ENCODE measurements at regions not wholly inside any gene's neighbourhood (a gene's known extent, or its start where the extent isn't known, plus 50 kb on each side); places are given as distances from the start of the nearest gene placed in this dataset.

DNA sequence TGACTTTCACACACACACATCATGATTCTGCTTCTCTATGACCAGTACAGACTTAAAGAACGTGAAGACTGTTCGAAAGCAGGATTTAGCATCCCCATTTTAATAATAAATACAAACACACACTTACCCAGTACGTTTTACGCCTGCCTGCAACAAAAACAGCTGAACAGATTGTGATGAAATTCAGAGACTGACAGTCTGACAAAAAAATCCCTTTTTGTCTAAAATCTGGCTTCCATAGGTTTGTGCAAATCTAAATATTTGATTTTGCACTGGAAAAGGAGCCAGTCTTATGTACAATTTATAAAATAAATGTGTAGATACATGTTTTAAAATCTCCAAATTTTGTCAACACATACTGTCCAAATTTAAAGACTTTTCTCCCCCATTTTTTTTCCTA is 630.7 kb downstream of the ZEB2 start:
- Histone ChIP-seq H3K4me3 (ENCODE audit: low read depth, low read length) (no peak overlapping the region), H3K27ac (ENCODE audit: low read depth, low read length) (no peak overlapping the region), H3K9me3 (ENCODE audit: control insufficient read depth, insufficient read depth, low read length) (no peaks in the 10 kb centered on the region), H3K27me3 (ENCODE audit: control insufficient read depth, insufficient read depth, low read length) (no peaks in the 10 kb centered on the region)
- no peak for TF ChIP-seq CTCF (IDR thresholded peaks at IDR 0.05; ENCODE audit: low read depth, low read length)
- ChIA-PET POLR2A (no interaction called here), CTCF (no interaction called here)
- no peak for DNase-seq (ENCODE audit: low read depth, low spot score)

DNA sequence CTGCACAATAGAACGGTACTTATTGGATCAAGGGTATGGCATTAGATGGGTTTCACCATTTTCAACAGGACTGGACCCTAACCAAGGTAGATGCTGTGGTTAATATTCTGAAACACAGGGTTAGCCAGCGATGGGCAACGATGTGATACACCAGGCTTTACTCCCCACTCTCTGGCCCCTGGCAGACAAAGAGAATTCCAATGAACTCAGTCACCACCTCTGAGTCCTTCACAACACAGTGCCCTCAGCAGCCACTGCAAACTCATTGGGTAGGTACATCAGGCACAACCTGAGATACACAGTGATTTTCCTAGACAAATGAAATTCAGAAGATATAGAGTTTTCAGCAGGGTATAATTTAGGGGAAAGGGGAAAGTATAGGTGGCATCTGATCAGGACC is 634.5 kb downstream of the ZEB2 start:
- ChIA-PET CTCF (no interaction called here), POLR2A (no interaction called here)
- Histone ChIP-seq H3K27me3 (ENCODE audit: control insufficient read depth, insufficient read depth, low read length) (no peaks in the 10 kb centered on the region), H3K9me3 (ENCODE audit: control insufficient read depth, insufficient read depth, low read length) (no peaks in the 10 kb centered on the region), H3K27ac (ENCODE audit: low read depth, low read length) (no peak overlapping the region), H3K4me3 (ENCODE audit: low read depth, low read length) (no peak overlapping the region)
- no peak for DNase-seq (ENCODE audit: low read depth, low spot score)
- no peak for TF ChIP-seq CTCF (IDR thresholded peaks at IDR 0.05; ENCODE audit: low read depth, low read length)

- CTCF ChIA-PET, result no interaction called here
- POLR2A ChIA-PET, result no interaction called here
- DNase-seq (ENCODE audit: low read depth, low spot score), result no peak
- TF ChIP-seq CTCF (IDR thresholded peaks at IDR 0.05; ENCODE audit: low read depth, low read length), result no peak
- Histone ChIP-seq H3K4me3 (ENCODE audit: low read depth, low read length) (no peak overlapping the region), H3K27me3 (ENCODE audit: control insufficient read depth, insufficient read depth, low read length) (no peaks in the 10 kb centered on the region), H3K27ac (ENCODE audit: low read depth, low read length) (no peak overlapping the region), H3K9me3 (ENCODE audit: control insufficient read depth, insufficient read depth, low read length) (no peaks in the 10 kb centered on the region)
Measured at GRCh38 chr2:143881246-143881645, 638.7 kb downstream of the ZEB2 start.

GRCh38 chr2:143877876-143878530 is 641.9 kb downstream of the ZEB2 start:
- DNase-seq (ENCODE audit: low read depth, low spot score), result no peak
- no peak overlapping the region for H3K4me3 ChIP-seq (ENCODE audit: low read depth, low read length)

More at GRCh38 chr2:143877876-143878530, 641.9 kb downstream of the ZEB2 start:
- Histone ChIP-seq H3K27ac (ENCODE audit: low read depth, low read length) (no peak overlapping the region), H3K9me3 (ENCODE audit: control insufficient read depth, insufficient read depth, low read length) (peaks cover 3% of the 10 kb centered on the region; the same call in 1 of the 2 replicates), H3K27me3 (ENCODE audit: control insufficient read depth, insufficient read depth, low read length) (no peaks in the 10 kb centered on the region)
- POLR2A ChIA-PET, result interaction anchor here (0.7 kb wide), 1 partner anchor 72 kb away, joined by 4 read pairs; no protein-coding TSS in a partner anchor
- TF ChIP-seq CTCF (IDR thresholded peaks at IDR 0.05; ENCODE audit: low read depth, low read length), result no peak
- CTCF ChIA-PET, result interaction anchor here (0.7 kb wide), 1 partner anchor 10 kb away, joined by 3 read pairs; no protein-coding TSS in a partner anchor
